ENCODE measurements at regions not wholly inside any gene's neighbourhood (a gene's known extent, or its start where the extent isn't known, plus 50 kb on each side); places are given as distances from the start of the nearest gene placed in this dataset.
A peak's percentile ranks its signal among the peaks of the same experiment; 100 is the strongest.

GRCh38 chr17:70752966-70753467 lies 583.7 kb downstream of the KCNJ2 start:
- Histone ChIP-seq H3K36me3 (ENCODE audit: insufficient read depth, low read length) (no peaks in the 10 kb centered on the region), H2AFZ (ENCODE audit: low read depth, low read length) (no peak overlapping the region), H3K4me3 (ENCODE audit: low read length) (no peak overlapping the region), H3K9me3 (ENCODE audit: low read length) (no peaks in the 10 kb centered on the region), H3K4me1 (ENCODE audit: insufficient read depth, low read length) (peaks cover 9% of the 10 kb centered on the region), H3K27me3 (ENCODE audit: insufficient read depth, low read length) (no peaks in the 10 kb centered on the region)

GRCh38 chr17:70763018-70763417 lies 593.7 kb downstream of the KCNJ2 start:
- Histone ChIP-seq H3K27me3 (ENCODE audit: insufficient read depth, low read length) (no peaks in the 10 kb centered on the region), H2AFZ (ENCODE audit: low read depth, low read length) (no peak overlapping the region), H3K4me1 (ENCODE audit: insufficient read depth, low read length) (peaks cover 7% of the 10 kb centered on the region), H3K4me3 (ENCODE audit: low read length) (no peak overlapping the region), H3K9me3 (ENCODE audit: low read length) (no peaks in the 10 kb centered on the region), H3K36me3 (ENCODE audit: insufficient read depth, low read length) (no peaks in the 10 kb centered on the region)

- no peaks in the 10 kb centered on the region for H3K9me3 ChIP-seq (ENCODE audit: low read length)
- no peak overlapping the region for H2AFZ ChIP-seq (ENCODE audit: low read depth, low read length)
- H3K4me1 ChIP-seq (ENCODE audit: insufficient read depth, low read length), result peaks cover 18% of the 10 kb centered on the region
- no peaks in the 10 kb centered on the region for H3K36me3 ChIP-seq (ENCODE audit: insufficient read depth, low read length)
- H3K27me3 ChIP-seq (ENCODE audit: insufficient read depth, low read length), result no peaks in the 10 kb centered on the region
- no peak overlapping the region for H3K4me3 ChIP-seq (ENCODE audit: low read length)
Observed at GRCh38 chr17:70767102-70767701, 597.9 kb downstream of the KCNJ2 start.

- H3K27me3 ChIP-seq (ENCODE audit: insufficient read depth, low read length), result no peaks in the 10 kb centered on the region
- H3K4me1 ChIP-seq (ENCODE audit: insufficient read depth, low read length), result peaks cover 29% of the 10 kb centered on the region
- no peak overlapping the region for H3K4me3 ChIP-seq (ENCODE audit: low read length)
- no peaks in the 10 kb centered on the region for H3K9me3 ChIP-seq (ENCODE audit: low read length)
- no peak overlapping the region for H2AFZ ChIP-seq (ENCODE audit: low read depth, low read length)
- no peaks in the 10 kb centered on the region for H3K36me3 ChIP-seq (ENCODE audit: insufficient read depth, low read length)
Observed at GRCh38 chr17:70769956-70770355, 600.6 kb downstream of the KCNJ2 start.

GRCh38 chr17:70771804-70772386 lies 602.6 kb downstream of the KCNJ2 start:
- H3K9me3 ChIP-seq (ENCODE audit: low read length), result no peaks in the 10 kb centered on the region

GRCh38 chr17:70772761-70773160 lies 603.4 kb downstream of the KCNJ2 start:
- Histone ChIP-seq H3K36me3 (ENCODE audit: insufficient read depth, low read length) (no peaks in the 10 kb centered on the region), H3K4me1 (ENCODE audit: insufficient read depth, low read length) (peaks cover 24% of the 10 kb centered on the region), H3K4me3 (ENCODE audit: low read length) (no peak overlapping the region), H3K9me3 (ENCODE audit: low read length) (no peaks in the 10 kb centered on the region), H3K27me3 (ENCODE audit: insufficient read depth, low read length) (no peaks in the 10 kb centered on the region), H2AFZ (ENCODE audit: low read depth, low read length) (no peak overlapping the region)

More at GRCh38 chr17:70771804-70772386, 602.6 kb downstream of the KCNJ2 start:
- Histone ChIP-seq H3K27me3 (ENCODE audit: insufficient read depth, low read length) (no peaks in the 10 kb centered on the region), H2AFZ (ENCODE audit: low read depth, low read length) (peak overlapping the region; percentile 24), H3K4me3 (ENCODE audit: low read length) (peak overlapping the region; percentile 22), H3K36me3 (ENCODE audit: insufficient read depth, low read length) (no peaks in the 10 kb centered on the region), H3K4me1 (ENCODE audit: insufficient read depth, low read length) (peaks cover 30% of the 10 kb centered on the region)

- H3K9me3 ChIP-seq (ENCODE audit: low read length), result no peaks in the 10 kb centered on the region
- H3K27me3 ChIP-seq (ENCODE audit: insufficient read depth, low read length), result no peaks in the 10 kb centered on the region
- H3K4me3 ChIP-seq (ENCODE audit: low read length), result no peak overlapping the region
- H3K4me1 ChIP-seq (ENCODE audit: insufficient read depth, low read length), result peaks cover 24% of the 10 kb centered on the region
- no peak overlapping the region for H2AFZ ChIP-seq (ENCODE audit: low read depth, low read length)
- no peaks in the 10 kb centered on the region for H3K36me3 ChIP-seq (ENCODE audit: insufficient read depth, low read length)
Observed at GRCh38 chr17:70773258-70773657, 603.9 kb downstream of the KCNJ2 start.

GRCh38 chr17:70774339-70775117 lies 605.2 kb downstream of the KCNJ2 start:
- Histone ChIP-seq H3K36me3 (ENCODE audit: insufficient read depth, low read length) (no peaks in the 10 kb centered on the region), H2AFZ (ENCODE audit: low read depth, low read length) (no peak overlapping the region), H3K4me3 (ENCODE audit: low read length) (no peak overlapping the region), H3K4me1 (ENCODE audit: insufficient read depth, low read length) (peaks cover 24% of the 10 kb centered on the region), H3K27me3 (ENCODE audit: insufficient read depth, low read length) (no peaks in the 10 kb centered on the region), H3K9me3 (ENCODE audit: low read length) (no peaks in the 10 kb centered on the region)

GRCh38 chr17:70775679-70776078 lies 606.3 kb downstream of the KCNJ2 start:
- Histone ChIP-seq H3K36me3 (ENCODE audit: insufficient read depth, low read length) (no peaks in the 10 kb centered on the region), H3K9me3 (ENCODE audit: low read length) (no peaks in the 10 kb centered on the region), H3K27me3 (ENCODE audit: insufficient read depth, low read length) (no peaks in the 10 kb centered on the region), H3K4me3 (ENCODE audit: low read length) (no peak overlapping the region), H2AFZ (ENCODE audit: low read depth, low read length) (no peak overlapping the region), H3K4me1 (ENCODE audit: insufficient read depth, low read length) (peaks cover 24% of the 10 kb centered on the region)

- no peaks in the 10 kb centered on the region for H3K27me3 ChIP-seq (ENCODE audit: insufficient read depth, low read length)
- no peak overlapping the region for H2AFZ ChIP-seq (ENCODE audit: low read depth, low read length)
- no peak overlapping the region for H3K4me3 ChIP-seq (ENCODE audit: low read length)
- no peaks in the 10 kb centered on the region for H3K36me3 ChIP-seq (ENCODE audit: insufficient read depth, low read length)
- peaks cover 20% of the 10 kb centered on the region for H3K4me1 ChIP-seq (ENCODE audit: insufficient read depth, low read length)
- H3K9me3 ChIP-seq (ENCODE audit: low read length), result no peaks in the 10 kb centered on the region
Observed at GRCh38 chr17:70776441-70776840, 607.1 kb downstream of the KCNJ2 start.

- H2AFZ ChIP-seq (ENCODE audit: low read depth, low read length), result no peak overlapping the region
- no peak overlapping the region for H3K4me3 ChIP-seq (ENCODE audit: low read length)
- peaks cover 2% of the 10 kb centered on the region for H3K4me1 ChIP-seq (ENCODE audit: insufficient read depth, low read length)
- H3K36me3 ChIP-seq (ENCODE audit: insufficient read depth, low read length), result no peaks in the 10 kb centered on the region
- H3K27me3 ChIP-seq (ENCODE audit: insufficient read depth, low read length), result no peaks in the 10 kb centered on the region
- no peaks in the 10 kb centered on the region for H3K9me3 ChIP-seq (ENCODE audit: low read length)
Observed at GRCh38 chr17:70780031-70780430, 610.7 kb downstream of the KCNJ2 start.

GRCh38 chr17:70786081-70786480 lies 616.7 kb downstream of the KCNJ2 start:
- H3K9me3 ChIP-seq (ENCODE audit: low read length), result peaks cover 2% of the 10 kb centered on the region
- no peaks in the 10 kb centered on the region for H3K27me3 ChIP-seq (ENCODE audit: insufficient read depth, low read length)
- H2AFZ ChIP-seq (ENCODE audit: low read depth, low read length), result no peak overlapping the region
- H3K4me1 ChIP-seq (ENCODE audit: insufficient read depth, low read length), result no peaks in the 10 kb centered on the region
- H3K36me3 ChIP-seq (ENCODE audit: insufficient read depth, low read length), result no peaks in the 10 kb centered on the region
- H3K4me3 ChIP-seq (ENCODE audit: low read length), result no peak overlapping the region

GRCh38 chr17:70787721-70788300 lies 618.5 kb downstream of the KCNJ2 start:
- H2AFZ ChIP-seq (ENCODE audit: low read depth, low read length), result no peak overlapping the region
- H3K36me3 ChIP-seq (ENCODE audit: insufficient read depth, low read length), result no peaks in the 10 kb centered on the region
- H3K4me1 ChIP-seq (ENCODE audit: insufficient read depth, low read length), result no peaks in the 10 kb centered on the region
- no peak overlapping the region for H3K4me3 ChIP-seq (ENCODE audit: low read length)
- no peaks in the 10 kb centered on the region for H3K27me3 ChIP-seq (ENCODE audit: insufficient read depth, low read length)
- H3K9me3 ChIP-seq (ENCODE audit: low read length), result peaks cover 2% of the 10 kb centered on the region
